ENCODE measurements at regions not wholly inside any gene's neighbourhood (a gene's known extent, or its start where the extent isn't known, plus 50 kb on each side); places are given as distances from the start of the nearest gene placed in this dataset.

DNA sequence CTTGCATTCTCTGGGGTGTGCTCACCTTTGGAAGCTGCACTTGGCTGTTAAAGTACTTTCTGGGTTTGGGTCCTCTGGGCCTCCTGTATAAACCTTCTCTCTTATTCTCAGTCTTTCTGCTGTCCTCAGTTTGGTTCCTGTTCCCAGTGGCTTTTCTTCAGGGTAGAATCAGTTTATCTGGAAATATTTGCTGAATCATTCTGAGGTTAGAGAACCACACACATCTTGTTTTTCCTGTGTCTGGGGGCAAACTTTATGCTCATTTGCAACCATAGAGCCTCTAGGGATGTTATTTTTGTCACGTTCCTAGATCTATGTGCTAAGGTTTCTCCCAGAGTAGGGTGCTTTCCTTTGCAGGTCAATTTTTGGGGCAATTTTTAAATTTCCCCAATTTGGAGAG lies 224.3 kb upstream of the C11orf87 start:
- H3K27me3 ChIP-seq (ENCODE audit: control insufficient read depth, insufficient read depth, low read length) = no peaks in the 10 kb centered on the region; the same call in 1 of the 2 replicates
- DNase-seq (ENCODE audit: low read depth) = no peak
- H3K36me3 ChIP-seq (ENCODE audit: control insufficient read depth, insufficient read depth, low read length) = no peaks in the 10 kb centered on the region
- ChIA-PET CTCF (no interaction called here), POLR2A (no interaction called here)
- no peak overlapping the region for H3K4me3 ChIP-seq (ENCODE audit: low read depth, low read length)
- no peak for TF ChIP-seq CTCF (IDR thresholded peaks at IDR 0.05; ENCODE audit: insufficient read depth, low read depth, low read length)

- no peak for TF ChIP-seq CTCF (IDR thresholded peaks at IDR 0.05; ENCODE audit: insufficient read depth, low read depth, low read length)
- H3K4me3 ChIP-seq (ENCODE audit: low read depth, low read length) = no peak overlapping the region
- ChIA-PET CTCF (no interaction called here), POLR2A (no interaction called here)
- no peaks in the 10 kb centered on the region; the same call in 1 of the 2 replicates for H3K27me3 ChIP-seq (ENCODE audit: control insufficient read depth, insufficient read depth, low read length)
- DNase-seq (ENCODE audit: low read depth) = no peak
- H3K36me3 ChIP-seq (ENCODE audit: control insufficient read depth, insufficient read depth, low read length) = no peaks in the 10 kb centered on the region
These were observed 218.8 kb upstream of the C11orf87 start for GRCh38 chr11:109203176-109203575.

- no peak for DNase-seq (ENCODE audit: low read depth)
- POLR2A ChIA-PET = no interaction called here
These were observed 216.7 kb upstream of the C11orf87 start for GRCh38 chr11:109205312-109205711.

GRCh38 chr11:109208121-109208520 lies 213.9 kb upstream of the C11orf87 start:
- H3K36me3 ChIP-seq (ENCODE audit: control insufficient read depth, insufficient read depth, low read length) = no peaks in the 10 kb centered on the region
- H3K4me3 ChIP-seq (ENCODE audit: low read depth, low read length) = no peak overlapping the region
- no peaks in the 10 kb centered on the region for H3K27me3 ChIP-seq (ENCODE audit: control insufficient read depth, insufficient read depth, low read length)
- no peak for DNase-seq (ENCODE audit: low read depth)
- ChIA-PET CTCF (no interaction called here), POLR2A (no interaction called here)
- no peak for TF ChIP-seq CTCF (IDR thresholded peaks at IDR 0.05; ENCODE audit: insufficient read depth, low read depth, low read length)

More at GRCh38 chr11:109205312-109205711, 216.7 kb upstream of the C11orf87 start:
- Histone ChIP-seq H3K36me3 (ENCODE audit: control insufficient read depth, insufficient read depth, low read length) (no peaks in the 10 kb centered on the region), H3K27me3 (ENCODE audit: control insufficient read depth, insufficient read depth, low read length) (no peaks in the 10 kb centered on the region; the same call in 1 of the 2 replicates), H3K4me3 (ENCODE audit: low read depth, low read length) (no peak overlapping the region)
- TF ChIP-seq CTCF (IDR thresholded peaks at IDR 0.05; ENCODE audit: insufficient read depth, low read depth, low read length) = no peak
- CTCF ChIA-PET = no interaction called here

- no peaks in the 10 kb centered on the region for H3K36me3 ChIP-seq (ENCODE audit: control insufficient read depth, insufficient read depth, low read length)
- no peak for TF ChIP-seq CTCF (IDR thresholded peaks at IDR 0.05; ENCODE audit: insufficient read depth, low read depth, low read length)
- CTCF ChIA-PET = no interaction called here
- no peak for DNase-seq (ENCODE audit: low read depth)
- H3K27me3 ChIP-seq (ENCODE audit: control insufficient read depth, insufficient read depth, low read length) = no peaks in the 10 kb centered on the region
- POLR2A ChIA-PET = no interaction called here
- no peak overlapping the region for H3K4me3 ChIP-seq (ENCODE audit: low read depth, low read length)
These were observed 212.4 kb upstream of the C11orf87 start for GRCh38 chr11:109209572-109209971.

Data from BJ (cell line).